Panc1 (cell line): ENCODE measurements at regions not wholly inside any gene's neighbourhood (a gene's known extent, or its start where the extent isn't known, plus 50 kb on each side); places are given as distances from the start of the nearest gene placed in this dataset.

Experiments
- ATAC-seq: fragments of 200-7000 bp; cut with Tn5 transposase; 2 replicates; pipeline ENCODE4 v1.9.1; 2020; ENCODE audit warnings: mild to moderate bottlenecking, moderate library complexity
- BruUV-seq: library from RNA; stranded (reverse); fragments of 400-500 nt; replicated peaks from 2 replicates; lab custom pipeline; 2021; lab: Mats Ljungman, UMichigan
- CTCF ChIA-PET: fragments of 300-600 bp; sonication (Branson Sonifier 250); formaldehyde crosslinking; loops from one replicate; lab custom pipeline; 2022; ENCODE audit warnings: antibody characterized with exemption; lab: Charles Lee
- POLR2A ChIA-PET: fragments of 300-600 bp; sonication (Branson Sonifier 250); formaldehyde crosslinking; loops from one replicate; lab custom pipeline; 2022; ENCODE audit warnings: antibody characterized with exemption; lab: Charles Lee
- DNase-seq: peaks from one replicate; pipeline ENCODE4 v3.0.0-alpha.2; 2010; ENCODE audit warnings: low read depth, low spot score
- H3K27ac ChIP-seq: 2 replicates; pipeline ENCODE4 v1.5.1; 2011; ENCODE audit warnings: mild to moderate bottlenecking, low read length, inconsistent platforms
- H3K27me3 ChIP-seq: fragments of 200-500 bp; sonication (Bioruptor generic); 2 replicates; pipeline ENCODE4 v1.6.0; 2014; ENCODE audit warnings: low read length, inconsistent platforms; ENCODE audit not compliant: control insufficient read depth, insufficient read depth
- H3K36me3 ChIP-seq: fragments of 200-500 bp; sonication (Bioruptor generic); 2 replicates; pipeline ENCODE4 v1.5.1; 2014; ENCODE audit warnings: inconsistent platforms, mild to moderate bottlenecking, low read length, moderate library complexity; ENCODE audit not compliant: control insufficient read depth, insufficient read depth
- H3K4me1 ChIP-seq: 2 replicates; pipeline ENCODE4 v1.5.1; 2011; ENCODE audit warnings: inconsistent platforms, mild to moderate bottlenecking, low read length, moderate library complexity; ENCODE audit not compliant: control insufficient read depth, insufficient read depth
- H3K4me3 ChIP-seq, 2 experiments: 2 replicates each; pipeline ENCODE4 v1.5.1; 2011 to 2012; ENCODE audit warnings: low read depth in 2 of 2, low read length in 2 of 2, mild to moderate bottlenecking in 2 of 2, inconsistent platforms in 1 of 2, moderate library complexity in 1 of 2
- H3K9me3 ChIP-seq: fragments of 200-500 bp; sonication (Bioruptor generic); 2 replicates; pipeline ENCODE4 v1.5.1; 2014; ENCODE audit warnings: low read depth, mild to moderate bottlenecking, inconsistent platforms, low read length, moderate library complexity; ENCODE audit not compliant: control insufficient read depth, insufficient read depth
- POLR2AphosphoS5 ChIP-seq: IDR thresholded peaks from 2 replicates; pipeline ENCODE4 v1.6.1; 2012; ENCODE audit warnings: mild to moderate bottlenecking, low read depth, low read length, moderate library complexity
- SIN3A ChIP-seq: IDR thresholded peaks from 2 replicates; pipeline ENCODE4 v1.6.1; 2012; ENCODE audit warnings: low read depth, mild to moderate bottlenecking, low read length, moderate library complexity, borderline replicate concordance; ENCODE audit not compliant: insufficient read depth
- TCF7L2 ChIP-seq: IDR thresholded peaks from 2 replicates; pipeline ENCODE4 v1.6.1; 2011; ENCODE audit warnings: mild to moderate bottlenecking, low read depth, low read length, inconsistent platforms
- in situ Hi-C: cut with HindIII; loops from 2 replicates; pipeline ENCODE4 v1.10.0; 2016; ENCODE audit warnings: low sequenced_read_pairs, low pct_unique_long_range_greater_than_20kb
- intact Hi-C: fragments of 100-400 bp; cut with micrococcal nuclease; formaldehyde crosslinking; loops from one replicate; pipeline ENCODE4 v1.10.0; 2022; ENCODE audit not compliant: unreplicated experiment
- TF ChIP-seq, protein P1 (sequence below), 2 experiments: IDR thresholded peaks; 2 replicates each; pipeline ENCODE4 v1.6.1; 2011 to 2012; ENCODE audit warnings: low read depth in 2 of 2, control low read depth in 1 of 2, low read length in 1 of 2, mild to moderate bottlenecking in 1 of 2, moderate library complexity in 1 of 2; ENCODE audit not compliant: insufficient read depth in 1 of 2
- TF ChIP-seq, protein P2 (sequence below): fragments of 450-650 bp; IDR thresholded peaks from 2 replicates; pipeline ENCODE4 v1.5.1; 2017; ENCODE audit warnings: mild to moderate bottlenecking

GRCh38 chr3:23710555-23710954 is 95.2 kb upstream of the UBE2E1 start:
- in situ Hi-C loops: no loop called here
- BruUV-seq: no TSS peak
- ATAC-seq: no peak
- H3K27me3 ChIP-seq: no peaks in the 10 kb centered on the region
- intact Hi-C loops: no loop called here
- H3K36me3 ChIP-seq: no peaks in the 10 kb centered on the region
- TF ChIP-seq, protein P1, sequence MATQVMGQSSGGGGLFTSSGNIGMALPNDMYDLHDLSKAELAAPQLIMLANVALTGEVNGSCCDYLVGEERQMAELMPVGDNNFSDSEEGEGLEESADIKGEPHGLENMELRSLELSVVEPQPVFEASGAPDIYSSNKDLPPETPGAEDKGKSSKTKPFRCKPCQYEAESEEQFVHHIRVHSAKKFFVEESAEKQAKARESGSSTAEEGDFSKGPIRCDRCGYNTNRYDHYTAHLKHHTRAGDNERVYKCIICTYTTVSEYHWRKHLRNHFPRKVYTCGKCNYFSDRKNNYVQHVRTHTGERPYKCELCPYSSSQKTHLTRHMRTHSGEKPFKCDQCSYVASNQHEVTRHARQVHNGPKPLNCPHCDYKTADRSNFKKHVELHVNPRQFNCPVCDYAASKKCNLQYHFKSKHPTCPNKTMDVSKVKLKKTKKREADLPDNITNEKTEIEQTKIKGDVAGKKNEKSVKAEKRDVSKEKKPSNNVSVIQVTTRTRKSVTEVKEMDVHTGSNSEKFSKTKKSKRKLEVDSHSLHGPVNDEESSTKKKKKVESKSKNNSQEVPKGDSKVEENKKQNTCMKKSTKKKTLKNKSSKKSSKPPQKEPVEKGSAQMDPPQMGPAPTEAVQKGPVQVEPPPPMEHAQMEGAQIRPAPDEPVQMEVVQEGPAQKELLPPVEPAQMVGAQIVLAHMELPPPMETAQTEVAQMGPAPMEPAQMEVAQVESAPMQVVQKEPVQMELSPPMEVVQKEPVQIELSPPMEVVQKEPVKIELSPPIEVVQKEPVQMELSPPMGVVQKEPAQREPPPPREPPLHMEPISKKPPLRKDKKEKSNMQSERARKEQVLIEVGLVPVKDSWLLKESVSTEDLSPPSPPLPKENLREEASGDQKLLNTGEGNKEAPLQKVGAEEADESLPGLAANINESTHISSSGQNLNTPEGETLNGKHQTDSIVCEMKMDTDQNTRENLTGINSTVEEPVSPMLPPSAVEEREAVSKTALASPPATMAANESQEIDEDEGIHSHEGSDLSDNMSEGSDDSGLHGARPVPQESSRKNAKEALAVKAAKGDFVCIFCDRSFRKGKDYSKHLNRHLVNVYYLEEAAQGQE (IDR thresholded peaks at IDR 0.05; ENCODE audit: insufficient read depth in 1 of 2, low read depth in 2 of 2, low read length in 1 of 2): no peak
- ChIA-PET POLR2A (no interaction called here), CTCF (no interaction called here)
- H3K9me3 ChIP-seq: no peaks in the 10 kb centered on the region
- H3K4me1 ChIP-seq: peaks cover 18% of the 10 kb centered on the region
- DNase-seq: no peak
- H3K27ac ChIP-seq: peak overlapping the region; percentile 10; the same call in 1 of the 2 replicates
- no peak overlapping the region for H3K4me3 ChIP-seq

GRCh38 chr3:23711916-23712494 is 93.8 kb upstream of the UBE2E1 start:
- Histone ChIP-seq H3K27ac (peak overlapping the region; percentile 69; the same call in 1 of the 2 replicates), H3K9me3 (no peaks in the 10 kb centered on the region), H3K4me1 (peaks cover 18% of the 10 kb centered on the region), H3K27me3 (no peaks in the 10 kb centered on the region), H3K4me3 (no peak overlapping the region), H3K36me3 (no peaks in the 10 kb centered on the region)
- DNase-seq (no peak), ATAC-seq (no peak)
- TF ChIP-seq, protein P1 (IDR thresholded peaks at IDR 0.05; ENCODE audit: insufficient read depth in 1 of 2, low read depth in 2 of 2, low read length in 1 of 2): no peak
- TF ChIP-seq SIN3A: no peak
- TF ChIP-seq TCF7L2: no peak
- TF ChIP-seq, protein P2, sequence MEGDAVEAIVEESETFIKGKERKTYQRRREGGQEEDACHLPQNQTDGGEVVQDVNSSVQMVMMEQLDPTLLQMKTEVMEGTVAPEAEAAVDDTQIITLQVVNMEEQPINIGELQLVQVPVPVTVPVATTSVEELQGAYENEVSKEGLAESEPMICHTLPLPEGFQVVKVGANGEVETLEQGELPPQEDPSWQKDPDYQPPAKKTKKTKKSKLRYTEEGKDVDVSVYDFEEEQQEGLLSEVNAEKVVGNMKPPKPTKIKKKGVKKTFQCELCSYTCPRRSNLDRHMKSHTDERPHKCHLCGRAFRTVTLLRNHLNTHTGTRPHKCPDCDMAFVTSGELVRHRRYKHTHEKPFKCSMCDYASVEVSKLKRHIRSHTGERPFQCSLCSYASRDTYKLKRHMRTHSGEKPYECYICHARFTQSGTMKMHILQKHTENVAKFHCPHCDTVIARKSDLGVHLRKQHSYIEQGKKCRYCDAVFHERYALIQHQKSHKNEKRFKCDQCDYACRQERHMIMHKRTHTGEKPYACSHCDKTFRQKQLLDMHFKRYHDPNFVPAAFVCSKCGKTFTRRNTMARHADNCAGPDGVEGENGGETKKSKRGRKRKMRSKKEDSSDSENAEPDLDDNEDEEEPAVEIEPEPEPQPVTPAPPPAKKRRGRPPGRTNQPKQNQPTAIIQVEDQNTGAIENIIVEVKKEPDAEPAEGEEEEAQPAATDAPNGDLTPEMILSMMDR: no peak
- no peak for TF ChIP-seq POLR2AphosphoS5
- CTCF ChIA-PET: no interaction called here
- in situ Hi-C loops: no loop called here
- POLR2A ChIA-PET: no interaction called here
- intact Hi-C loops: no loop called here
- no TSS peak for BruUV-seq
